GM12872 (cell line): ENCODE measurements at regions not wholly inside any gene's neighbourhood (a gene's known extent, or its start where the extent isn't known, plus 50 kb on each side); places are given as distances from the start of the nearest gene placed in this dataset.

Experiments used
- CTCF ChIP-seq: IDR thresholded peaks from 3 replicates; pipeline ENCODE4 v1.5.1; 2011; ENCODE audit warnings: low read depth, mild to moderate bottlenecking, low read length, moderate library complexity; ENCODE audit not compliant: insufficient read depth

GRCh38 chr13:67366533-67366932 lies 136.4 kb upstream of the PCDH9 start:
- TF ChIP-seq CTCF = no peak

- TF ChIP-seq CTCF = no peak
Observed at GRCh38 chr13:67355812-67356476, 125.8 kb upstream of the PCDH9 start.

GRCh38 chr13:67353941-67354340 lies 123.8 kb upstream of the PCDH9 start:
- TF ChIP-seq CTCF = no peak

- no peak for TF ChIP-seq CTCF
Observed at GRCh38 chr13:67353031-67353430, 122.9 kb upstream of the PCDH9 start.

- no peak for TF ChIP-seq CTCF
Observed at GRCh38 chr13:67351909-67352308, 121.8 kb upstream of the PCDH9 start.

GRCh38 chr13:67351114-67351513 lies 121.0 kb upstream of the PCDH9 start:
- no peak for TF ChIP-seq CTCF

GRCh38 chr13:67343777-67344176 lies 113.6 kb upstream of the PCDH9 start:
- TF ChIP-seq CTCF = no peak

- TF ChIP-seq CTCF = no peak
Observed at GRCh38 chr13:67341406-67341805, 111.3 kb upstream of the PCDH9 start.
